ENCODE measurements at regions not wholly inside any gene's neighbourhood (a gene's known extent, or its start where the extent isn't known, plus 50 kb on each side); places are given as distances from the start of the nearest gene placed in this dataset.

- H3K27me3 ChIP-seq (ENCODE audit: control insufficient read depth, insufficient read depth, low read length), result no peaks in the 10 kb centered on the region
- H3K4me3 ChIP-seq (ENCODE audit: low read depth, low read length), result no peak overlapping the region
- TF ChIP-seq CTCF (IDR thresholded peaks at IDR 0.05; ENCODE audit: insufficient read depth, low read depth, low read length), result no peak
- POLR2A ChIA-PET, result no interaction called here
- CTCF ChIA-PET, result no interaction called here
- no peaks in the 10 kb centered on the region for H3K36me3 ChIP-seq (ENCODE audit: control insufficient read depth, insufficient read depth, low read length)
- DNase-seq (ENCODE audit: low read depth), result no peak
Observed at GRCh38 chr4:83213640-83214039, 71.0 kb downstream of the COQ2 start.

GRCh38 chr4:83212041-83212851, 72.4 kb downstream of the COQ2 start:
- Histone ChIP-seq H3K36me3 (ENCODE audit: control insufficient read depth, insufficient read depth, low read length) (no peaks in the 10 kb centered on the region), H3K27me3 (ENCODE audit: control insufficient read depth, insufficient read depth, low read length) (no peaks in the 10 kb centered on the region), H3K4me3 (ENCODE audit: low read depth, low read length) (no peak overlapping the region)
- no peak for TF ChIP-seq CTCF (IDR thresholded peaks at IDR 0.05; ENCODE audit: insufficient read depth, low read depth, low read length)
- ChIA-PET CTCF (interaction anchor here (1.2 to 1.4 kb wide), 2 partner anchors 11 to 40 kb away, joined by 3 to 7 read pairs; no protein-coding TSS in a partner anchor), POLR2A (no interaction called here)
- no peak for DNase-seq (ENCODE audit: low read depth)

GRCh38 chr4:83209419-83209818, 75.2 kb downstream of the COQ2 start:
- Histone ChIP-seq H3K4me3 (ENCODE audit: low read depth, low read length) (no peak overlapping the region), H3K27me3 (ENCODE audit: control insufficient read depth, insufficient read depth, low read length) (no peaks in the 10 kb centered on the region), H3K36me3 (ENCODE audit: control insufficient read depth, insufficient read depth, low read length) (no peaks in the 10 kb centered on the region)
- no peak for DNase-seq (ENCODE audit: low read depth)
- CTCF ChIA-PET, result interaction anchor here (1.2 to 1.8 kb wide), 2 partner anchors 11 to 20 kb away, joined by 3 to 5 read pairs; no protein-coding TSS in a partner anchor
- TF ChIP-seq CTCF (IDR thresholded peaks at IDR 0.05; ENCODE audit: insufficient read depth, low read depth, low read length), result no peak
- POLR2A ChIA-PET, result no interaction called here

GRCh38 chr4:83208371-83209365, 75.9 kb downstream of the COQ2 start:
- no peak for TF ChIP-seq CTCF (IDR thresholded peaks at IDR 0.05; ENCODE audit: insufficient read depth, low read depth, low read length)
- ChIA-PET POLR2A (interaction anchor here (0.5 to 1.1 kb wide), 3 partner anchors 49 to 133 kb away, joined by 3 to 4 read pairs (median 4); no protein-coding TSS in a partner anchor), CTCF (interaction anchor here (0.6 to 1.7 kb wide), 6 partner anchors 12 to 134 kb away, joined by 3 to 4 read pairs (median 3); no protein-coding TSS in a partner anchor)
- Histone ChIP-seq H3K36me3 (ENCODE audit: control insufficient read depth, insufficient read depth, low read length) (no peaks in the 10 kb centered on the region), H3K27me3 (ENCODE audit: control insufficient read depth, insufficient read depth, low read length) (no peaks in the 10 kb centered on the region), H3K4me3 (ENCODE audit: low read depth, low read length) (no peak overlapping the region)
- DNase-seq (ENCODE audit: low read depth), result peak; percentile 25
